ENCODE measurements at regions not wholly inside any gene's neighbourhood (a gene's known extent, or its start where the extent isn't known, plus 50 kb on each side); places are given as distances from the start of the nearest gene placed in this dataset.

GRCh38 chr4:110989125-110989524 is 366.2 kb upstream of the PITX2 start:
- no peak for DNase-seq (ENCODE audit: extremely low spot score)
- TF ChIP-seq CTCF (IDR thresholded peaks at IDR 0.05; ENCODE audit: control extremely low read depth, extremely low read depth, low read depth, missing control alignments): no peak
- ChIA-PET POLR2A (no interaction called here), CTCF (interaction anchor here (1.0 to 1.3 kb wide), 2 partner anchors 8 to 18 kb away, joined by 3 to 4 read pairs; no protein-coding TSS in a partner anchor)

GRCh38 chr4:110994781-110995180 is 371.9 kb upstream of the PITX2 start:
- ChIA-PET POLR2A (no interaction called here), CTCF (no interaction called here)
- DNase-seq (ENCODE audit: extremely low spot score): no peak
- no peak for TF ChIP-seq CTCF (IDR thresholded peaks at IDR 0.05; ENCODE audit: control extremely low read depth, extremely low read depth, low read depth, missing control alignments)

- TF ChIP-seq CTCF (IDR thresholded peaks at IDR 0.05; ENCODE audit: control extremely low read depth, extremely low read depth, low read depth, missing control alignments): no peak
- ChIA-PET POLR2A (no interaction called here), CTCF (interaction anchor here (1.9 kb wide), 1 partner anchor 10 kb away, joined by 4 read pairs; no protein-coding TSS in a partner anchor)
- no peak for DNase-seq (ENCODE audit: extremely low spot score)
These were observed 375.4 kb upstream of the PITX2 start for GRCh38 chr4:110998320-110998719.

GRCh38 chr4:111011458-111011857 is 388.6 kb upstream of the PITX2 start:
- no peak for TF ChIP-seq CTCF (IDR thresholded peaks at IDR 0.05; ENCODE audit: control extremely low read depth, extremely low read depth, low read depth, missing control alignments)

GRCh38 chr4:111013846-111014245 is 391.0 kb upstream of the PITX2 start:
- ChIA-PET CTCF (no interaction called here), POLR2A (no interaction called here)
- no peak for TF ChIP-seq CTCF (IDR thresholded peaks at IDR 0.05; ENCODE audit: control extremely low read depth, extremely low read depth, low read depth, missing control alignments)
- no peak for DNase-seq (ENCODE audit: extremely low spot score)

More at GRCh38 chr4:111011458-111011857, 388.6 kb upstream of the PITX2 start:
- no peak for DNase-seq (ENCODE audit: extremely low spot score)
- CTCF ChIA-PET: no interaction called here
- POLR2A ChIA-PET: no interaction called here

DNA sequence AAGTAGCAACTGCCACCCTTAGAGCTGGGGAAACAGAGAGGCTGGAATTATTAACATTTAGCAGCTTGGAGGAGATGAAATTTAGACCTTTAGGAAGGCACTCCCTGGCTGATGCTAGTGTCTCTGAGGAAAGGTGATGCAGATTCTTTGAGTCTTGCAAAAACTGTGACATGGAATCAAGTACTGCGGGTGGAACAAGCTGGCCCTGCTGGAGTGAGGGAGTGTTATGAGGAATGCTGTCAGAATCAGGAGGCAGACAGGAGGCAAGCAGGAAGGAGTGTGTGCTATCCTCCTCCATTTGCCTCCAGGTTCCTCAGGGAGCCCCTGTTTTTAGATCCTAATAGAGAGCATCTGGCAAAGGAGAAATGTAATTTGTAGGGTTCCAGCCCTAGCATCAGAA is 391.7 kb upstream of the PITX2 start:
- no peak for DNase-seq (ENCODE audit: extremely low spot score)
- no peak for TF ChIP-seq CTCF (IDR thresholded peaks at IDR 0.05; ENCODE audit: control extremely low read depth, extremely low read depth, low read depth, missing control alignments)
- ChIA-PET POLR2A (no interaction called here), CTCF (interaction anchor here (1.1 to 1.2 kb wide), 2 partner anchors 10 to 11 kb away, joined by 3 read pairs; no protein-coding TSS in a partner anchor)

DNA sequence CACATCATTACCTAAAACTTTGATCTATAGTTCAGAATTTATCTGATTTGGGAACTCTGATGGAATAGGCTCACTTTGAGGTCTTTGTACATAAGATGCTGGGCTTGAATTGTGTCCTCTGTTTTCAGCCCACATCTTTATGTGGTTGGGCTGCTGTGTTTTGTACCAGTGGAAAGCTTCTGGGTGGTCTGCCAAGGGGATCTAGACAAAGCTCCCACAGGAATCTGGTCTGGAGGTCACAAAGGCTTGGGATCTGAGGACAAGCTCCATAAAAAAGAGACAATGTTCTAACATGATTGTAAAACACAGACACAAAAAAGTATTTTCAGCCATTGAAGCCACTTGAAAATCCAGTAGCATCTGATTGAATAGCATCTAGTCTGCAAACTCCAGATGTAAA is 393.5 kb upstream of the PITX2 start:
- DNase-seq (ENCODE audit: extremely low spot score): no peak
- ChIA-PET POLR2A (no interaction called here), CTCF (no interaction called here)
- no peak for TF ChIP-seq CTCF (IDR thresholded peaks at IDR 0.05; ENCODE audit: control extremely low read depth, extremely low read depth, low read depth, missing control alignments)
